ENCODE measurements at regions not wholly inside any gene's neighbourhood (a gene's known extent, or its start where the extent isn't known, plus 50 kb on each side); places are given as distances from the start of the nearest gene placed in this dataset.

GRCh38 chr1:101723415-101723814 is 273.3 kb downstream of the OLFM3 start:
- Histone ChIP-seq H3K4me3 (ENCODE audit: severe bottlenecking) (no peak overlapping the region), H3K27me3 (ENCODE audit: insufficient read depth, poor library complexity, severe bottlenecking) (no peaks in the 10 kb centered on the region), H3K27ac (ENCODE audit: poor library complexity, severe bottlenecking) (no peak overlapping the region), H3K36me3 (ENCODE audit: low read depth) (no peaks in the 10 kb centered on the region), H3K9me3 (ENCODE audit: severe bottlenecking) (no peaks in the 10 kb centered on the region), H3K4me1 (ENCODE audit: insufficient read depth, poor library complexity, severe bottlenecking) (no peaks in the 10 kb centered on the region)
- TF ChIP-seq CTCF (IDR thresholded peaks at IDR 0.05; ENCODE audit: poor library complexity, severe bottlenecking): no peak
- ATAC-seq (ENCODE audit: low read depth) (no peak), DNase-seq (ENCODE audit: low spot score) (no peak)

- Histone ChIP-seq H3K9me3 (ENCODE audit: severe bottlenecking) (no peaks in the 10 kb centered on the region), H3K4me1 (ENCODE audit: insufficient read depth, poor library complexity, severe bottlenecking) (no peaks in the 10 kb centered on the region), H3K36me3 (ENCODE audit: low read depth) (no peaks in the 10 kb centered on the region), H3K4me3 (ENCODE audit: severe bottlenecking) (no peak overlapping the region), H3K27me3 (ENCODE audit: insufficient read depth, poor library complexity, severe bottlenecking) (no peaks in the 10 kb centered on the region), H3K27ac (ENCODE audit: poor library complexity, severe bottlenecking) (no peak overlapping the region)
- TF ChIP-seq CTCF (IDR thresholded peaks at IDR 0.05; ENCODE audit: poor library complexity, severe bottlenecking): no peak
- ATAC-seq (ENCODE audit: low read depth) (no peak), DNase-seq (ENCODE audit: low spot score) (no peak)
Measured at GRCh38 chr1:101728029-101728428, 268.7 kb downstream of the OLFM3 start.

DNA sequence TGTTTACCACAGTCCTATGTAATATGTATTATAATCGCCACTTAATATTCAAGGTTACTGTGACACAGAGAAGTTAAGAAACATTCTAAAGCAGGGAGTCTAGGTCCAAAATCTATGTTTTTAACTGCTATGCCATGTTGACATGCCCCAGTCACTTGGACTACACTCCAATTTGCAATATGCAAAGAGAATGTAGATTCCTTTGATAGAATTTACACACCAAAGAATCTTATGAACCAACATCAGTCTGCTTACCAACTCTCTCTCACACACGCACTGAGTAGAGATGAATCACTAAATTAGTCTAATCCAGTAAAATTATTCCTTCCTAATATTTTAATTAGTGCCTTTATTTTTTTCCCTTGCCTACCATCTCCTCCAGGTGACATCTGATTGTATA is 266.2 kb downstream of the OLFM3 start:
- Histone ChIP-seq H3K9me3 (ENCODE audit: severe bottlenecking) (no peaks in the 10 kb centered on the region), H3K27ac (ENCODE audit: poor library complexity, severe bottlenecking) (no peak overlapping the region), H3K36me3 (ENCODE audit: low read depth) (no peaks in the 10 kb centered on the region), H3K4me1 (ENCODE audit: insufficient read depth, poor library complexity, severe bottlenecking) (no peaks in the 10 kb centered on the region), H3K27me3 (ENCODE audit: insufficient read depth, poor library complexity, severe bottlenecking) (no peaks in the 10 kb centered on the region), H3K4me3 (ENCODE audit: severe bottlenecking) (no peak overlapping the region)
- no peak for DNase-seq (ENCODE audit: low spot score)
- ATAC-seq (ENCODE audit: low read depth): no peak
- TF ChIP-seq CTCF (IDR thresholded peaks at IDR 0.05; ENCODE audit: poor library complexity, severe bottlenecking): no peak

- H3K27ac ChIP-seq (ENCODE audit: poor library complexity, severe bottlenecking): no peak overlapping the region
- DNase-seq (ENCODE audit: low spot score) (no peak), ATAC-seq (ENCODE audit: low read depth) (no peak)
- H3K4me1 ChIP-seq (ENCODE audit: insufficient read depth, poor library complexity, severe bottlenecking): peaks cover 1% of the 10 kb centered on the region
- H3K9me3 ChIP-seq (ENCODE audit: severe bottlenecking): no peaks in the 10 kb centered on the region
- no peak for TF ChIP-seq CTCF (IDR thresholded peaks at IDR 0.05; ENCODE audit: poor library complexity, severe bottlenecking)
- no peak overlapping the region for H3K4me3 ChIP-seq (ENCODE audit: severe bottlenecking)
- H3K36me3 ChIP-seq (ENCODE audit: low read depth): no peaks in the 10 kb centered on the region
- no peaks in the 10 kb centered on the region for H3K27me3 ChIP-seq (ENCODE audit: insufficient read depth, poor library complexity, severe bottlenecking)
Measured at GRCh38 chr1:101732261-101732660, 264.5 kb downstream of the OLFM3 start.

GRCh38 chr1:101733340-101733739 is 263.4 kb downstream of the OLFM3 start:
- H3K27me3 ChIP-seq (ENCODE audit: insufficient read depth, poor library complexity, severe bottlenecking): no peaks in the 10 kb centered on the region
- DNase-seq (ENCODE audit: low spot score): no peak

More at GRCh38 chr1:101733340-101733739, 263.4 kb downstream of the OLFM3 start:
- no peaks in the 10 kb centered on the region for H3K36me3 ChIP-seq (ENCODE audit: low read depth)
- no peaks in the 10 kb centered on the region for H3K9me3 ChIP-seq (ENCODE audit: severe bottlenecking)
- no peak for TF ChIP-seq CTCF (IDR thresholded peaks at IDR 0.05; ENCODE audit: poor library complexity, severe bottlenecking)
- no peak for ATAC-seq (ENCODE audit: low read depth)
- H3K4me1 ChIP-seq (ENCODE audit: insufficient read depth, poor library complexity, severe bottlenecking): peaks cover 12% of the 10 kb centered on the region
- no peak overlapping the region for H3K27ac ChIP-seq (ENCODE audit: poor library complexity, severe bottlenecking)
- no peak overlapping the region for H3K4me3 ChIP-seq (ENCODE audit: severe bottlenecking)
